ENCODE measurements at regions not wholly inside any gene's neighbourhood (a gene's known extent, or its start where the extent isn't known, plus 50 kb on each side); places are given as distances from the start of the nearest gene placed in this dataset.

- Histone ChIP-seq H3K4me3 (ENCODE audit: low read depth, low read length) (no peak overlapping the region), H3K27me3 (replicated peaks) (no peaks in the 10 kb centered on the region), H3K27ac (no peak overlapping the region), H3K36me3 (replicated peaks) (no peaks in the 10 kb centered on the region)
- no peak for DNase-seq
- in situ Hi-C loops (cut with HindIII; ENCODE audit: low pct_ligation_motif_present, low sequenced_read_pairs) = no loop called here
- no peak for TF ChIP-seq CTCF (IDR thresholded peaks at IDR 0.05; ENCODE audit: low read depth, low read length, missing control alignments)
Observed at GRCh38 chr9:17846948-17847655, 268.2 kb downstream of the SH3GL2 start.

GRCh38 chr9:17847908-17848307, 269.0 kb downstream of the SH3GL2 start:
- DNase-seq = no peak
- TF ChIP-seq CTCF (IDR thresholded peaks at IDR 0.05; ENCODE audit: low read depth, low read length, missing control alignments) = no peak
- in situ Hi-C loops (cut with HindIII; ENCODE audit: low pct_ligation_motif_present, low sequenced_read_pairs) = no loop called here

GRCh38 chr9:17852108-17852507, 273.2 kb downstream of the SH3GL2 start:
- H3K36me3 ChIP-seq (replicated peaks) = no peaks in the 10 kb centered on the region
- no peak overlapping the region for H3K4me3 ChIP-seq (ENCODE audit: low read depth, low read length)
- no peaks in the 10 kb centered on the region for H3K27me3 ChIP-seq (replicated peaks)
- no peak for DNase-seq
- TF ChIP-seq CTCF (IDR thresholded peaks at IDR 0.05; ENCODE audit: low read depth, low read length, missing control alignments) = no peak
- in situ Hi-C loops (cut with HindIII; ENCODE audit: low pct_ligation_motif_present, low sequenced_read_pairs) = no loop called here
- H3K27ac ChIP-seq = no peak overlapping the region

More at GRCh38 chr9:17847908-17848307, 269.0 kb downstream of the SH3GL2 start:
- Histone ChIP-seq H3K36me3 (replicated peaks) (no peaks in the 10 kb centered on the region), H3K4me3 (ENCODE audit: low read depth, low read length) (no peak overlapping the region), H3K27ac (no peak overlapping the region), H3K27me3 (replicated peaks) (no peaks in the 10 kb centered on the region)

- Histone ChIP-seq H3K27me3 (replicated peaks) (no peaks in the 10 kb centered on the region), H3K36me3 (replicated peaks) (no peaks in the 10 kb centered on the region), H3K4me3 (ENCODE audit: low read depth, low read length) (no peak overlapping the region), H3K27ac (no peak overlapping the region)
- TF ChIP-seq CTCF (IDR thresholded peaks at IDR 0.05; ENCODE audit: low read depth, low read length, missing control alignments) = no peak
- in situ Hi-C loops (cut with HindIII; ENCODE audit: low pct_ligation_motif_present, low sequenced_read_pairs) = no loop called here
- DNase-seq = no peak
Observed at GRCh38 chr9:17854487-17854886, 275.6 kb downstream of the SH3GL2 start.

- H3K27me3 ChIP-seq (replicated peaks) = no peaks in the 10 kb centered on the region
- H3K27ac ChIP-seq = no peak overlapping the region
- H3K36me3 ChIP-seq (replicated peaks) = no peaks in the 10 kb centered on the region
- in situ Hi-C loops (cut with HindIII; ENCODE audit: low pct_ligation_motif_present, low sequenced_read_pairs) = no loop called here
- TF ChIP-seq CTCF (IDR thresholded peaks at IDR 0.05; ENCODE audit: low read depth, low read length, missing control alignments) = no peak
- no peak overlapping the region for H3K4me3 ChIP-seq (ENCODE audit: low read depth, low read length)
- no peak for DNase-seq
Observed at GRCh38 chr9:17856995-17857394, 278.1 kb downstream of the SH3GL2 start.

- TF ChIP-seq CTCF (IDR thresholded peaks at IDR 0.05; ENCODE audit: low read depth, low read length, missing control alignments) = no peak
- no peaks in the 10 kb centered on the region for H3K36me3 ChIP-seq (replicated peaks)
- in situ Hi-C loops (cut with HindIII; ENCODE audit: low pct_ligation_motif_present, low sequenced_read_pairs) = no loop called here
Observed at GRCh38 chr9:17859228-17859627, 280.4 kb downstream of the SH3GL2 start.

More at GRCh38 chr9:17859228-17859627, 280.4 kb downstream of the SH3GL2 start:
- Histone ChIP-seq H3K27ac (no peak overlapping the region), H3K4me3 (ENCODE audit: low read depth, low read length) (no peak overlapping the region), H3K27me3 (replicated peaks) (no peaks in the 10 kb centered on the region)
- DNase-seq = no peak
